ENCODE measurements at regions not wholly inside any gene's neighbourhood (a gene's known extent, or its start where the extent isn't known, plus 50 kb on each side); places are given as distances from the start of the nearest gene placed in this dataset.

GRCh38 chrY:7447881-7448516, 536.4 kb upstream of the AMELY start:
- H3K4ac ChIP-seq (replicated peaks; ENCODE audit: insufficient read length, low read depth, low read length): no peak overlapping the region
- no peaks in the 10 kb centered on the region for H3K23me2 ChIP-seq (ENCODE audit: low read depth, low read length)
- H2BK15ac ChIP-seq (ENCODE audit: low read length): no peak overlapping the region
- H2BK5ac ChIP-seq (ENCODE audit: low read depth, low read length): no peak overlapping the region
- no peaks in the 10 kb centered on the region for H3K9me3 ChIP-seq (ENCODE audit: insufficient read depth in 2 of 2, low read depth in 1 of 2, low read length in 1 of 2)
- no peak overlapping the region for H2BK12ac ChIP-seq (ENCODE audit: low read depth, low read length)
- DNase-seq (ENCODE audit: low read depth in 1 of 2, low spot score in 2 of 2) (no peak), FAIRE-seq (no peak)
- no peak overlapping the region for H3K56ac ChIP-seq (replicated peaks; ENCODE audit: insufficient read length, low read depth, low read length)
- H2AK5ac ChIP-seq (ENCODE audit: low read depth, low read length): no peak overlapping the region
- no peak overlapping the region for H3K4me3 ChIP-seq (ENCODE audit: extremely low read depth in 1 of 4, insufficient read depth in 2 of 4, low read depth in 3 of 4, low read length in 4 of 4)
- no peak overlapping the region for H3K27ac ChIP-seq (ENCODE audit: low read depth, low read length)
- H3K14ac ChIP-seq (ENCODE audit: insufficient read length): no peak overlapping the region
- H3K23ac ChIP-seq (ENCODE audit: insufficient read length): no peak overlapping the region
- H2BK120ac ChIP-seq (replicated peaks; ENCODE audit: low read depth, low read length): no peak overlapping the region
- ChIA-PET POLR2A (ENCODE audit: partially characterized antibody) (no interaction called here), CTCF (ENCODE audit: partially characterized antibody) (no interaction called here)
- WGBS, 2 experiments (ENCODE audit: extremely low coverage in 1 of 2, insufficient coverage in 1 of 2, insufficient read length in 1 of 2, insufficient replicate concordance in 2 of 2, low coverage in 1 of 2, low lambda C conversion rate in 2 of 2, missing lambda C conversion rate in 1 of 2): 97% methylated on average over 5 of the region's 8 CpGs; no CpG with 5 or more reads in 1 of the 2 experiments
- H3K79me1 ChIP-seq (ENCODE audit: low read depth, low read length): no peaks in the 10 kb centered on the region
- no peak overlapping the region for H3K9ac ChIP-seq (replicated peaks in 1 of 4; ENCODE audit: extremely low read depth in 1 of 4, low read depth in 3 of 4, low read length in 3 of 4)
- no peak overlapping the region for H3K4me2 ChIP-seq (ENCODE audit: insufficient read depth in 1 of 2, low read depth in 2 of 2, low read length in 2 of 2)
- H2AFZ ChIP-seq (ENCODE audit: low read length): no peak overlapping the region
- H4K8ac ChIP-seq (ENCODE audit: extremely low read depth, insufficient read depth, low read length): no peak overlapping the region
- no peaks in the 10 kb centered on the region for H3K79me2 ChIP-seq (ENCODE audit: control insufficient read depth in 1 of 2, insufficient read depth in 2 of 2, low read length in 2 of 2)
- H2BK20ac ChIP-seq (ENCODE audit: low read length): no peak overlapping the region
- H3K4me1 ChIP-seq (replicated peaks in 1 of 4; ENCODE audit: control insufficient read depth in 3 of 4, insufficient read depth in 4 of 4, low read length in 3 of 4): no peaks in the 10 kb centered on the region
- H3K36me3 ChIP-seq (ENCODE audit: control insufficient read depth in 2 of 4, insufficient read depth in 4 of 4, low read length in 3 of 4): no peaks in the 10 kb centered on the region
- no peaks in the 10 kb centered on the region for H4K20me1 ChIP-seq (replicated peaks in 1 of 2; ENCODE audit: control insufficient read depth in 1 of 2, insufficient read depth in 2 of 2, low read length in 2 of 2)
- no peak overlapping the region for H4K5ac ChIP-seq (ENCODE audit: insufficient read length, low read depth, low read length)
- H3K27me3 ChIP-seq (replicated peaks in 1 of 4; ENCODE audit: control insufficient read depth in 3 of 4, extremely low read depth in 1 of 4, insufficient read depth in 3 of 4, low read length in 3 of 4): no peaks in the 10 kb centered on the region
- no peak overlapping the region for H4K91ac ChIP-seq (replicated peaks; ENCODE audit: insufficient read length, low read length)
- H3K18ac ChIP-seq (ENCODE audit: extremely low read depth, low read length): no peak overlapping the region
- no peak for TF ChIP-seq MAFK (IDR thresholded peaks at IDR 0.05; ENCODE audit: low read depth, low read length)
- no peak for TF ChIP-seq PHF8 (conservative IDR thresholded peaks at IDR 0.05; ENCODE audit: low read depth, low read length)
- no peak for TF ChIP-seq SP4 (IDR thresholded peaks at IDR 0.05; ENCODE audit: low read length)
- TF ChIP-seq GTF2F1 (IDR thresholded peaks at IDR 0.05; ENCODE audit: borderline replicate concordance, low read depth, low read length): no peak
- no peak for TF ChIP-seq USF2 (IDR thresholded peaks at IDR 0.05; ENCODE audit: low read length)
- TF ChIP-seq CTCF (IDR thresholded peaks at IDR 0.05; ENCODE audit: control extremely low read depth in 1 of 3, insufficient read depth in 1 of 3, low read depth in 1 of 3, low read length in 3 of 3): no peak
- TF ChIP-seq SP2 (IDR thresholded peaks at IDR 0.05; ENCODE audit: low read length): no peak
- TF ChIP-seq RNF2 (IDR thresholded peaks at IDR 0.05; ENCODE audit: borderline replicate concordance, low read depth, low read length, missing control alignments, poor library complexity, severe bottlenecking): no peak
- no peak for TF ChIP-seq POU5F1 (IDR thresholded peaks at IDR 0.05; ENCODE audit: low read depth, low read length)
- no peak for TF ChIP-seq POLR2AphosphoS5 (IDR thresholded peaks at IDR 0.05; ENCODE audit: low read depth, low read length)

Data from H1 (cell line).